Thyroid gland (tissue), 4 donors: ENCODE measurements at regions not wholly inside any gene's neighbourhood (a gene's known extent, or its start where the extent isn't known, plus 50 kb on each side); places are given as distances from the start of the nearest gene placed in this dataset.

Experiments used
- DNase-seq, 2 donors: peaks; one replicate each; pipeline ENCODE4 v3.0.0-alpha.2; 2019
- H3K27ac ChIP-seq, 3 donors: fragments of 200-600 bp; sonication (generic); 1 replicate in 2 of 3; 2 replicates in 1 of 3; pipeline ENCODE4 v1.5.1; 2016 to 2019; ENCODE audit warnings: mild to moderate bottlenecking in 1 of 3, moderate library complexity in 1 of 3
- H3K27me3 ChIP-seq: fragments of 200-600 bp; sonication (generic); one replicate; pipeline ENCODE4 v1.5.1; 2019
- H3K36me3 ChIP-seq, 2 donors: fragments of 200-600 bp; sonication (generic); one replicate each; pipeline ENCODE4 v1.5.1; 2016 to 2019
- H3K4me1 ChIP-seq, 2 donors: fragments of 200-600 bp; sonication (generic); one replicate each; pipeline ENCODE4 v1.5.1; 2017 to 2019
- H3K4me3 ChIP-seq, 3 donors: fragments of 200-600 bp; sonication (generic); replicated peaks in 1 of 3; 1 replicate in 2 of 3; 2 replicates in 1 of 3; pipeline ENCODE4 v1.5.1; 2016; ENCODE audit warnings: mild to moderate bottlenecking in 1 of 3
- H3K9me3 ChIP-seq: fragments of 200-600 bp; sonication (generic); one replicate; pipeline ENCODE4 v1.5.1; 2017
- POLR2A ChIP-seq, 2 donors: fragments of 450-650 bp; IDR thresholded peaks; one replicate each; pipeline ENCODE4 v1.6.1; 2017; ENCODE audit warnings: antibody characterized with exemption in 2 of 2, mild to moderate bottlenecking in 2 of 2, moderate library complexity in 1 of 2
- WGBS, 2 donors: methylation state at CpG; one replicate each; pipeline ENCODE4 v1.1.5; 2017; 5-methylcytosine and 5-hydroxymethylcytosine counted together
- intact Hi-C: fragments of 100-400 bp; cut with DNase I; formaldehyde crosslinking; loops from one replicate; pipeline ENCODE4 v1.15.1; 2023
- TF ChIP-seq, protein P1 (sequence below), 6 experiments: fragments of 200-600 bp in 3 of 6; fragments of 450-650 bp in 3 of 6; sonication (generic) in 3 of 6; IDR thresholded peaks; one replicate each; pipeline ENCODE4 v1.5.1; 2016 to 2019; ENCODE audit warnings: antibody characterized with exemption in 6 of 6, mild to moderate bottlenecking in 2 of 6, inconsistent platforms in 1 of 6, moderate library complexity in 1 of 6

DNA sequence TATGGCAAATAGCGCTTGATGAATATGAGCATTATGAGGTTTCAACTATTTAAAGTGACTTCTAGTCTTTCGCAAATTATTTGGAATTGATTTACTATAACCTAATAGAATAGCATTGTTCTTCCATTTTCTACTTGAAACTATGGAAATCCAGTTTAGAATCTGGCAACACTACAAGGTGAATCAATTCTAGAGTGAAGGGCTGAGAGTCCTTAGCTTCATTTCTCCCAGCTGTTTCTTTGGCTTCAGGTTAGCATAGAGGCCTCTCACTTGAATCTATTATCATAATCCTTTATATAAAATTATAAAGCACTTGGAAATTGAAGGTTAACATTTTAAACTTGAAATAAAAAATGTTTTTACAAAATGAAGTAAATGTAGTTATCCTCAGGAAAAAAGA, 318.8 kb downstream of the CCDC85A start:
- H3K4me1 ChIP-seq = peaks cover 6 to 10% of the 10 kb centered on the region in 2 donors
- WGBS, 2 donors = 98% methylated on average over 2 of the region's 2 CpGs
- H3K4me3 ChIP-seq = no peak overlapping the region
- intact Hi-C loops = no loop called here
- no peak for TF ChIP-seq POLR2A (IDR thresholded peaks at IDR 0.05)
- TF ChIP-seq, protein P1, sequence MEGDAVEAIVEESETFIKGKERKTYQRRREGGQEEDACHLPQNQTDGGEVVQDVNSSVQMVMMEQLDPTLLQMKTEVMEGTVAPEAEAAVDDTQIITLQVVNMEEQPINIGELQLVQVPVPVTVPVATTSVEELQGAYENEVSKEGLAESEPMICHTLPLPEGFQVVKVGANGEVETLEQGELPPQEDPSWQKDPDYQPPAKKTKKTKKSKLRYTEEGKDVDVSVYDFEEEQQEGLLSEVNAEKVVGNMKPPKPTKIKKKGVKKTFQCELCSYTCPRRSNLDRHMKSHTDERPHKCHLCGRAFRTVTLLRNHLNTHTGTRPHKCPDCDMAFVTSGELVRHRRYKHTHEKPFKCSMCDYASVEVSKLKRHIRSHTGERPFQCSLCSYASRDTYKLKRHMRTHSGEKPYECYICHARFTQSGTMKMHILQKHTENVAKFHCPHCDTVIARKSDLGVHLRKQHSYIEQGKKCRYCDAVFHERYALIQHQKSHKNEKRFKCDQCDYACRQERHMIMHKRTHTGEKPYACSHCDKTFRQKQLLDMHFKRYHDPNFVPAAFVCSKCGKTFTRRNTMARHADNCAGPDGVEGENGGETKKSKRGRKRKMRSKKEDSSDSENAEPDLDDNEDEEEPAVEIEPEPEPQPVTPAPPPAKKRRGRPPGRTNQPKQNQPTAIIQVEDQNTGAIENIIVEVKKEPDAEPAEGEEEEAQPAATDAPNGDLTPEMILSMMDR (IDR thresholded peaks at IDR 0.05) = no peak
- H3K27me3 ChIP-seq = no peaks in the 10 kb centered on the region
- DNase-seq = no peak
- H3K9me3 ChIP-seq = no peaks in the 10 kb centered on the region
- H3K27ac ChIP-seq = no peak overlapping the region
- H3K36me3 ChIP-seq = no peaks in the 10 kb centered on the region

DNA sequence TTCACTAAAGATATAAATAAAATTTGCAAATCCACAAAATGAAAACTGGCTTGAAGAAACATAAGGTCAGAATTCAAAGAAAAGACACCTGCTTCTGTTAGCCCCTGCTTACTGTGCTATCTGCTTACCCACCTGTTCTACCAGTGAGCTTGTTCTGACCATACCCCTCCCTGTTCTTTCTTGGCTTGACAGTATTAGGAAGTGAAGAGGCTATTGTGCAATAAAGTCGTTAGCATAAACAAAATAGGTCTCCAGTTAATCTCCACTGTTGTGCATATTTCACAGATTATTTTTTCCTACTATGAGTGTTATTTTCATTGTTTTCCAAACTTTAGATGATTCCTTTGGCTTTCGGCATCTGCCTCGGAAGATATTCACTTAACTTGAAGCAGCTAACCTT, 322.1 kb downstream of the CCDC85A start:
- Histone ChIP-seq H3K36me3 (no peaks in the 10 kb centered on the region), H3K27me3 (no peaks in the 10 kb centered on the region), H3K27ac (no peak overlapping the region), H3K9me3 (no peaks in the 10 kb centered on the region), H3K4me1 (peaks cover 6 to 10% of the 10 kb centered on the region in 2 donors), H3K4me3 (no peak overlapping the region)
- intact Hi-C loops = no loop called here
- WGBS, 2 donors = 69 to 84% methylated on average over 3 of the region's 3 CpGs
- TF ChIP-seq POLR2A (IDR thresholded peaks at IDR 0.05) = no peak
- TF ChIP-seq, protein P1 (IDR thresholded peaks at IDR 0.05) = no peak
- no peak for DNase-seq

DNA sequence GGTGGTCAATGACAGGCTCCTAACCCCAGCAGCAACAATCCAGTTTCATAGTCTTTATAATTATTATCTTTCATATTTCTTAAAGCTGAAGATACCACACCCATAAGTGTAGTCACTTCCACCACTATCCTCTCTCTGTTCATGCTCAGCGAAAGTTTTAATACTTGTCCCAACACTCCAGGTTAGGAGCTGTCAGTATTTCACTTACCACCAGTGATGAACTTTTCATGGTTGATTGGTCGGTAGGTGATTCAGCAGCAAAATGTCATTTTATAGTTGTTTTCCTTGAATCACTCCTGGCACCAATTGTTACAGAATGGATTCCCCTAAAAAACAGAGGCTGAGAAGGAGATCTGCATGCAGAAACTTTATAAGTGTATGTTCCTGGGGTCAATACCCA, 324.9 kb downstream of the CCDC85A start:
- no peaks in the 10 kb centered on the region for H3K36me3 ChIP-seq
- peaks cover 6 to 10% of the 10 kb centered on the region in 2 donors for H3K4me1 ChIP-seq
- 94 to 96% methylated on average over 2 of the region's 2 CpGs for WGBS, 2 donors
- H3K9me3 ChIP-seq = no peaks in the 10 kb centered on the region
- no peak for DNase-seq
- no peaks in the 10 kb centered on the region for H3K27me3 ChIP-seq
- intact Hi-C loops = no loop called here
- no peak overlapping the region for H3K4me3 ChIP-seq
- H3K27ac ChIP-seq = no peak overlapping the region
- TF ChIP-seq, protein P1 (IDR thresholded peaks at IDR 0.05) = no peak
- no peak for TF ChIP-seq POLR2A (IDR thresholded peaks at IDR 0.05)

DNA sequence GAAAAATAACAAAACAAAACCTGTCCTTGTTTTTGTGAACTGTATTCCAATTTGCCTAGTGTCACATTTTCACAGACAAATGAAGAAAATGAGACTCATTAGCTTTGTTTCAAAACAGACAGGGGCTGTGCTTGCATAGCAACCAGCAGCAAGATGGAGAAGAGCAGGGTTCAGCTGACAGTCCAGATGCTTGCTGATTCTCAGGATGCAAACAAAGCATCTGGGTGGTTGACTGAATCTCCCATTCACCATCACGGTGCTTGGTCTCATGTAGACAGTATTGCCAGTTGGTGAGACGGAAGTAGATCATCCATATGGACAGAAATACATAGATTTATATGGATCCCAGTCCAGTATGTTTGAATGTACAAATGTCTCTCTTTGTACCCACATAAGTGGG, 326.8 kb downstream of the CCDC85A start:
- no peaks in the 10 kb centered on the region for H3K36me3 ChIP-seq
- intact Hi-C loops = no loop called here
- no peak for TF ChIP-seq POLR2A (IDR thresholded peaks at IDR 0.05)
- TF ChIP-seq, protein P1 (IDR thresholded peaks at IDR 0.05) = no peak
- no peak for DNase-seq
- H3K4me3 ChIP-seq = no peak overlapping the region
- no peak overlapping the region for H3K27ac ChIP-seq
- 89 to 96% methylated on average over 2 of the region's 2 CpGs for WGBS, 2 donors
- H3K4me1 ChIP-seq = no peaks in the 10 kb centered on the region
- no peaks in the 10 kb centered on the region for H3K9me3 ChIP-seq
- no peaks in the 10 kb centered on the region for H3K27me3 ChIP-seq

DNA sequence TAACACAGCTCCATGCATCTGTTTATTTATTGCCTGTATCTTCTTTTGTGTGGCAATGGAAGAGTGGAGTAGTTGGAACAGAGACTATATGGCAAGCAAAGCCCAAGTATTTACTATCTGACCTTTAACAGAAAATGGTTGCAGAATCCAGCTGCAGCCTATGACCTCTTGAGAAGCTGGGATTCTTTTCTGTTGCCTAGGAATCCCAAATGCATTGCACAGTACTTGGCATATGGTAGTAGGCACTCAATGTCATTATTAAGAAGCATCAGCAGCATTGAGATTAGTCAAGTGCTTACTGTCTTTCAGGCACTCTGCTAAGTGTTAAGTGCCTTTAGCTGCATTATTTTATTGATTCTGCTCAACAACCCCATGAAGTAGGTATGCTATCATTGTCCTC, 331.6 kb downstream of the CCDC85A start:
- H3K27me3 ChIP-seq = no peaks in the 10 kb centered on the region
- H3K27ac ChIP-seq = no peak overlapping the region
- no peak for DNase-seq
- H3K9me3 ChIP-seq = no peaks in the 10 kb centered on the region
- H3K4me3 ChIP-seq = no peak overlapping the region
- H3K4me1 ChIP-seq = no peaks in the 10 kb centered on the region
- H3K36me3 ChIP-seq = no peaks in the 10 kb centered on the region
- intact Hi-C loops = no loop called here
- TF ChIP-seq, protein P1 (IDR thresholded peaks at IDR 0.05) = no peak
